Activated CD8-positive, alpha-beta memory T cell treated with anti-CD3 and anti-CD28 coated beads, Interleukin-2, amount 10 ng/mL, durations not matched to agents 7 days and 5 days (primary cell): ENCODE measurements at regions not wholly inside any gene's neighbourhood (a gene's known extent, or its start where the extent isn't known, plus 50 kb on each side); places are given as distances from the start of the nearest gene placed in this dataset.

Experiments used
- ATAC-seq: fragments of 150-1000 bp; cut with Tn5 transposase; one replicate; pipeline ENCODE4 v1.10.0; 2021; ENCODE audit warnings: moderate library complexity
- CTCF ChIA-PET: fragments of 350-600 bp; sonication (Branson Sonifier 250); formaldehyde crosslinking; loops from one replicate; lab custom pipeline; 2021; ENCODE audit warnings: antibody characterized with exemption; lab: Charles Lee
- DNase-seq: peaks from one replicate; pipeline ENCODE4 v3.0.0-alpha.2; 2020
- H3K27ac Mint-ChIP-seq: one replicate; pipeline ENCODE4 v1.8.0; 2021; ENCODE audit warnings: mild to moderate bottlenecking, mixed read lengths
- H3K27me3 Mint-ChIP-seq: one replicate; pipeline ENCODE4 v1.8.0; 2021; ENCODE audit warnings: mixed read lengths
- H3K36me3 Mint-ChIP-seq: one replicate; pipeline ENCODE4 v1.8.0; 2021; ENCODE audit warnings: mild to moderate bottlenecking, mixed read lengths
- H3K4me1 Mint-ChIP-seq: one replicate; pipeline ENCODE4 v1.8.0; 2021; ENCODE audit warnings: mixed read lengths
- H3K4me3 Mint-ChIP-seq: one replicate; pipeline ENCODE4 v1.8.0; 2021; ENCODE audit warnings: mild to moderate bottlenecking, moderate library complexity, mixed read lengths
- H3K9me3 Mint-ChIP-seq: one replicate; pipeline ENCODE4 v1.8.0; 2022; ENCODE audit warnings: low read depth, mixed read lengths

DNA sequence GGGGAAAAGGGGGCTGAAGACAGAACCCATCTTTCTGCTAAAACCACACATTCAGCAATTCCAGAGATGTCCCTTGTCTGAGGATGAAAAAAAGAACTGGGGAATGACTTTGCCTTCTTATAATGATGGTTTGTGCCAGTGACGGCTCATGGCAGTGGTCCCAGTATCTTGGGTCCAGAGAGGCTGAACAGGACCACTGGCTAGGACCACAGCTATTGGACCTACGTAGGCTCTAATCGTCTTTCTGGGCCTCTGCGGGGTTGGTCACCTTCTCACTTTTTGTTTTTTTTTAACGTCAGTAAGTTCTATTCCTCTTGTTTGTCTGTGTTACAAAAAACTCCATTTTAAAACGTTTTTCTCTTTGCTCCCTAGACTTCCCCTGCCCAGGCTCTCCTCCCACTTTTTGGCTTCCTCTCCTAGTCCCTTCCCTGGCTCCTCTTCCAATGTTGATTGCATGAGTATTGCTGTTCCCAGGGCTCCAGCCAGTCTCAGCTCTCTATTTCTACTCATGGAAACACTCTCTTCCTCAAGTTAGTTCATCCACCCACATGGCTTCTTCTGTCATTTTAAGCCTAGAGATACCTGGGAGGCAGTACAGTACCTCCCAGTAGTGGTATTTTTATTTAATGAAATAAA is 52.6 kb upstream of the STX18 start:
- CTCF ChIA-PET = no interaction called here
- no peak overlapping the region for H3K4me3 Mint-ChIP-seq
- H3K9me3 Mint-ChIP-seq = peaks cover 14% of the 10 kb centered on the region
- H3K36me3 Mint-ChIP-seq = peaks cover 18% of the 10 kb centered on the region
- no peak overlapping the region for H3K27ac Mint-ChIP-seq
- no peaks in the 10 kb centered on the region for H3K4me1 Mint-ChIP-seq
- ATAC-seq = no peak
- DNase-seq = no peak
- H3K27me3 Mint-ChIP-seq = no peaks in the 10 kb centered on the region

DNA sequence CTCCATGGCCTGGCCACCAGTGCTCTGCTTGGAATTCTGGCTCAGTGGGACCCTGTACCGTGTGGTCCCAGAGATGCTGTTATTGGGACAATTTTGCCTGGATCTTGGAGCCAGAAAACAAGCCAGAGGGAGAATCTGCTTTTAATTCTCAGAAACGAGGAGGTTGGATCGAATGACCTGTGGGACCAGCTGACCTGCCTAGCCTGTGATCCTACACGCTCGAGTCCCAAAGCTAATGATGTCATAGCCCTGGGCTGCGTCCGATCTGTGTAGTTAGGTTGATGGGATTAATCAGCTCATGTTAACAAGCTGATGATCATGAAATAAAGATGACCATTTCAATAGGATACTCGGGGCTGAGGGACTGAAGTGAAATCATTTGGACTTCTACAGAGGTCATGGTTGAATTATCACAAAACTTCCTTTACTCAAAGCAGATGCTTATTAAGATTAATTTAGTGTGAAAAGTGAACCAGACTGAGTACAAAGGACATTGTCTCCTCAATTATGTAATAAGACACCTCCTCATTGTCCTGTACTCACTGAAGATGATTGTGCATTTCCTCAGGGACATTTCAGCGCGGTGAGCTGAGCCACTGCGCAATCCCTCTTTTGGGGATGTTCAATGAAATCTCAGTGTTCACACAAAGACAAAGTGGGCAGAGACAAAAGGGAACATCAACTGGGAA is 51.9 kb upstream of the STX18 start:
- H3K27ac Mint-ChIP-seq = no peak overlapping the region
- no peaks in the 10 kb centered on the region for H3K27me3 Mint-ChIP-seq
- no peak overlapping the region for H3K4me3 Mint-ChIP-seq
- H3K9me3 Mint-ChIP-seq = peaks cover 14% of the 10 kb centered on the region
- no peak for ATAC-seq
- no peak for DNase-seq
- H3K36me3 Mint-ChIP-seq = peaks cover 18% of the 10 kb centered on the region
- H3K4me1 Mint-ChIP-seq = no peaks in the 10 kb centered on the region
- CTCF ChIA-PET = no interaction called here

DNA sequence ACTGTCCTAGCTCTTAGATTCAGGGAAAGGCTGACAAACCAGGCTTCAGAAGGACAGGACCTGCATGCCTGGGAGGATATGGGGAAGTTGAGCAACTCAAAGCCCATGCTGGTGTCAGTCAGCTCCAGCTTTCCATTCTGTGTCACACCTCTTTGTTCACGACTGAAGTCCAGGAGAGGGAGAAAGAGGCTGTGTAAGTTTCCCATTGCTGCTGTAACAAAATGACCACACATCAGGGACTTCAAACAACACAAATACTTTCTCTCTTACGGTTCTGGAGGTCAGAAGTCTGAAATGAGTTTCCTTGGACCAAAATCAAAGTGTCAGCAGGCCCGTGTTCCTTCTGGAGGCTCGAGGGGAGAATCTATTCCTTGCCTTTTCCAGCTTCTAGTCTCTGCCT is 50.6 kb upstream of the STX18 start:
- Mint-ChIP-seq H3K27ac (no peak overlapping the region), H3K9me3 (peaks cover 14% of the 10 kb centered on the region), H3K36me3 (peaks cover 19% of the 10 kb centered on the region), H3K4me1 (no peaks in the 10 kb centered on the region), H3K27me3 (no peaks in the 10 kb centered on the region), H3K4me3 (no peak overlapping the region)
- CTCF ChIA-PET = no interaction called here
- DNase-seq (no peak), ATAC-seq (no peak)
